ENCODE measurements at regions not wholly inside any gene's neighbourhood (a gene's known extent, or its start where the extent isn't known, plus 50 kb on each side); places are given as distances from the start of the nearest gene placed in this dataset.

- H3K4me1 ChIP-seq (ENCODE audit: control insufficient read depth, insufficient read depth, low read length) = no peaks in the 10 kb centered on the region
- no peaks in the 10 kb centered on the region for H3K9me3 ChIP-seq (ENCODE audit: control insufficient read depth, insufficient read depth, low read depth, low read length)
- H3K27ac ChIP-seq (ENCODE audit: extremely low read depth, low read depth, low read length) = no peak overlapping the region
- TF ChIP-seq, protein P1, sequence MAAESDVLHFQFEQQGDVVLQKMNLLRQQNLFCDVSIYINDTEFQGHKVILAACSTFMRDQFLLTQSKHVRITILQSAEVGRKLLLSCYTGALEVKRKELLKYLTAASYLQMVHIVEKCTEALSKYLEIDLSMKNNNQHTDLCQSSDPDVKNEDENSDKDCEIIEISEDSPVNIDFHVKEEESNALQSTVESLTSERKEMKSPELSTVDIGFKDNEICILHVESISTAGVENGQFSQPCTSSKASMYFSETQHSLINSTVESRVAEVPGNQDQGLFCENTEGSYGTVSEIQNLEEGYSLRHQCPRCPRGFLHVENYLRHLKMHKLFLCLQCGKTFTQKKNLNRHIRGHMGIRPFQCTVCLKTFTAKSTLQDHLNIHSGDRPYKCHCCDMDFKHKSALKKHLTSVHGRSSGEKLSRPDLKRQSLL (tag by site-specific recombination; IDR thresholded peaks at IDR 0.05) = no peak
- TF ChIP-seq, protein P2, sequence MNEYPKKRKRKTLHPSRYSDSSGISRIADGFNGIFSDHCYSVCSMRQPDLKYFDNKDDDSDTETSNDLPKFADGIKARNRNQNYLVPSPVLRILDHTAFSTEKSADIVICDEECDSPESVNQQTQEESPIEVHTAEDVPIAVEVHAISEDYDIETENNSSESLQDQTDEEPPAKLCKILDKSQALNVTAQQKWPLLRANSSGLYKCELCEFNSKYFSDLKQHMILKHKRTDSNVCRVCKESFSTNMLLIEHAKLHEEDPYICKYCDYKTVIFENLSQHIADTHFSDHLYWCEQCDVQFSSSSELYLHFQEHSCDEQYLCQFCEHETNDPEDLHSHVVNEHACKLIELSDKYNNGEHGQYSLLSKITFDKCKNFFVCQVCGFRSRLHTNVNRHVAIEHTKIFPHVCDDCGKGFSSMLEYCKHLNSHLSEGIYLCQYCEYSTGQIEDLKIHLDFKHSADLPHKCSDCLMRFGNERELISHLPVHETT (tag by site-specific recombination; IDR thresholded peaks at IDR 0.05) = no peak
- no peak for TF ChIP-seq ZBTB11 (tag by site-specific recombination; conservative IDR thresholded peaks at IDR 0.05; ENCODE audit: low read depth)
- TF ChIP-seq, protein P3, sequence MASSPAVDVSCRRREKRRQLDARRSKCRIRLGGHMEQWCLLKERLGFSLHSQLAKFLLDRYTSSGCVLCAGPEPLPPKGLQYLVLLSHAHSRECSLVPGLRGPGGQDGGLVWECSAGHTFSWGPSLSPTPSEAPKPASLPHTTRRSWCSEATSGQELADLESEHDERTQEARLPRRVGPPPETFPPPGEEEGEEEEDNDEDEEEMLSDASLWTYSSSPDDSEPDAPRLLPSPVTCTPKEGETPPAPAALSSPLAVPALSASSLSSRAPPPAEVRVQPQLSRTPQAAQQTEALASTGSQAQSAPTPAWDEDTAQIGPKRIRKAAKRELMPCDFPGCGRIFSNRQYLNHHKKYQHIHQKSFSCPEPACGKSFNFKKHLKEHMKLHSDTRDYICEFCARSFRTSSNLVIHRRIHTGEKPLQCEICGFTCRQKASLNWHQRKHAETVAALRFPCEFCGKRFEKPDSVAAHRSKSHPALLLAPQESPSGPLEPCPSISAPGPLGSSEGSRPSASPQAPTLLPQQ (tag by site-specific recombination; IDR thresholded peaks at IDR 0.05) = no peak
- no peak for TF ChIP-seq ZNF138 (tag by site-specific recombination; IDR thresholded peaks at IDR 0.05; ENCODE audit: borderline replicate concordance)
- no peak for TF ChIP-seq ZNF350 (tag by site-specific recombination; IDR thresholded peaks at IDR 0.05)
- no peak for TF ChIP-seq ZNF48 (tag by site-specific recombination; IDR thresholded peaks at IDR 0.05)
- TF ChIP-seq ZNF248 (tag by site-specific recombination; IDR thresholded peaks at IDR 0.05) = no peak
- H3K4me3 ChIP-seq (ENCODE audit: low read depth, low read length) = no peak overlapping the region
- H3K36me3 ChIP-seq (ENCODE audit: control insufficient read depth in 2 of 2, insufficient read depth in 1 of 2, low read length in 2 of 2) = no peaks in the 10 kb centered on the region
- CTCF ChIA-PET = no interaction called here
- POLR2A ChIA-PET = no interaction called here
Observed at GRCh38 chr1:67575861-67576260, 109.1 kb upstream of the GADD45A start.

- Histone ChIP-seq H3K27ac (ENCODE audit: extremely low read depth, low read depth, low read length) (no peak overlapping the region), H3K9me3 (ENCODE audit: control insufficient read depth, insufficient read depth, low read depth, low read length) (no peaks in the 10 kb centered on the region), H3K36me3 (ENCODE audit: control insufficient read depth in 2 of 2, insufficient read depth in 1 of 2, low read length in 2 of 2) (no peaks in the 10 kb centered on the region), H3K4me1 (ENCODE audit: control insufficient read depth, insufficient read depth, low read length) (no peaks in the 10 kb centered on the region), H3K4me3 (ENCODE audit: low read depth, low read length) (no peak overlapping the region)
- ChIA-PET POLR2A (no interaction called here), CTCF (no interaction called here)
- TF ChIP-seq ZNF501 (tag by site-specific recombination; IDR thresholded peaks at IDR 0.05) (no peak), ZNF585B (tag by site-specific recombination; IDR thresholded peaks at IDR 0.05) (no peak), ZBTB8A (tag by site-specific recombination; IDR thresholded peaks at IDR 0.05) (no peak), ZNF223 (tag by site-specific recombination; IDR thresholded peaks at IDR 0.05) (no peak), ZNF558 (tag by site-specific recombination; IDR thresholded peaks at IDR 0.05) (no peak)
- TF ChIP-seq, protein P4, sequence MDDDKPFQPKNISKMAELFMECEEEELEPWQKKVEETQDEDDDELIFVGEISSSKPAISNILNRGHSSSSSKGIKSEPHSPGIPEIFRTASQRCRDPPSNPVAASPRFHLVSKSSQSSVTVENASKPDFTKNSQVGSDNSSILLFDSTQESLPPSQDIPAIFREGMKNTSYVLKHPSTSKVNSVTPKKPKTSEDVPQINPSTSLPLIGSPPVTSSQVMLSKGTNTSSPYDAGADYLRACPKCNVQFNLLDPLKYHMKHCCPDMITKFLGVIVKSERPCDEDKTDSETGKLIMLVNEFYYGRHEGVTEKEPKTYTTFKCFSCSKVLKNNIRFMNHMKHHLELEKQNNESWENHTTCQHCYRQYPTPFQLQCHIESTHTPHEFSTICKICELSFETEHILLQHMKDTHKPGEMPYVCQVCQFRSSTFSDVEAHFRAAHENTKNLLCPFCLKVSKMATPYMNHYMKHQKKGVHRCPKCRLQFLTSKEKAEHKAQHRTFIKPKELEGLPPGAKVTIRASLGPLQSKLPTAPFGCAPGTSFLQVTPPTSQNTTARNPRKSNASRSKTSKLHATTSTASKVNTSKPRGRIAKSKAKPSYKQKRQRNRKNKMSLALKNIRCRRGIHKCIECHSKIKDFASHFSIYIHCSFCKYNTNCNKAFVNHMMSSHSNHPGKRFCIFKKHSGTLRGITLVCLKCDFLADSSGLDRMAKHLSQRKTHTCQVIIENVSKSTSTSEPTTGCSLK (tag by site-specific recombination; IDR thresholded peaks at IDR 0.05) = no peak
Observed at GRCh38 chr1:67576474-67576873, 108.5 kb upstream of the GADD45A start.

Data from HEK293 (cell line).